H1 (cell line): ENCODE measurements at regions not wholly inside any gene's neighbourhood (a gene's known extent, or its start where the extent isn't known, plus 50 kb on each side); places are given as distances from the start of the nearest gene placed in this dataset.

Experiments
- CTCF ChIA-PET: fragments of 300-600 bp; sonication (Branson Sonifier 250); formaldehyde crosslinking; loops from one replicate; lab custom pipeline; 2021; ENCODE audit not compliant: partially characterized antibody; lab: Charles Lee
- POLR2A ChIA-PET: fragments of 300-600 bp; sonication (Branson Sonifier 250); formaldehyde crosslinking; loops from one replicate; lab custom pipeline; 2021; ENCODE audit warnings: inconsistent platforms; ENCODE audit not compliant: partially characterized antibody; lab: Charles Lee
- DNase-seq, 2 experiments: peaks; one replicate each; pipeline versions ENCODE4 v3.0.0 to v3.0.0-alpha.2; 2010 to 2022; ENCODE audit warnings: low spot score in 2 of 2, low read depth in 1 of 2, mixed read lengths in 1 of 2
- FAIRE-seq: peaks from 2 replicates; lab custom pipeline; 2011; peaks lifted over from hg19 to GRCh38; lab: Jason Lieb, UNC
- H2AFZ ChIP-seq: 2 replicates; pipeline ENCODE4 v1.8.1; 2012; ENCODE audit warnings: low read length, inconsistent platforms
- H2AK5ac ChIP-seq: 2 replicates; pipeline ENCODE4 v1.6.1; 2013; ENCODE audit warnings: low read depth, low read length
- H2BK120ac ChIP-seq: replicated peaks from 2 replicates; pipeline ENCODE3; 2013; ENCODE audit warnings: low read depth, low read length, inconsistent platforms
- H2BK12ac ChIP-seq: 2 replicates; pipeline ENCODE4 v1.6.1; 2013; ENCODE audit warnings: low read depth, low read length
- H2BK15ac ChIP-seq: 2 replicates; pipeline ENCODE4 v1.6.1; 2013; ENCODE audit warnings: low read length
- H2BK20ac ChIP-seq: 2 replicates; pipeline ENCODE4 v1.6.1; 2013; ENCODE audit warnings: low read length
- H2BK5ac ChIP-seq: 2 replicates; pipeline ENCODE4 v1.6.1; 2013; ENCODE audit warnings: low read depth, low read length
- H3K14ac ChIP-seq: 2 replicates; pipeline ENCODE4 v1.6.1; 2013; ENCODE audit warnings: inconsistent platforms; ENCODE audit not compliant: insufficient read length
- H3K18ac ChIP-seq: 2 replicates; pipeline ENCODE4 v1.6.1; 2013; ENCODE audit warnings: low read length; ENCODE audit errors: extremely low read depth
- H3K23ac ChIP-seq: 2 replicates; pipeline ENCODE4 v1.6.1; 2013; ENCODE audit warnings: inconsistent platforms; ENCODE audit not compliant: insufficient read length
- H3K23me2 ChIP-seq: 2 replicates; pipeline ENCODE4 v1.6.1; 2013; ENCODE audit warnings: low read depth, low read length
- H3K27ac ChIP-seq: 2 replicates; pipeline ENCODE4 v1.6.1; 2011; ENCODE audit warnings: low read depth, low read length, inconsistent platforms
- H3K27me3 ChIP-seq, 4 experiments: replicated peaks in 1 of 4; 1 replicate in 1 of 4; 2 replicates in 3 of 4; pipeline versions ENCODE4 v1.6.1 to v1.8.1; 2011 to 2013; ENCODE audit warnings: low read length in 3 of 4, mild to moderate bottlenecking in 3 of 4, inconsistent platforms in 2 of 4, mixed read lengths in 2 of 4, moderate library complexity in 1 of 4; ENCODE audit not compliant: control insufficient read depth in 3 of 4, insufficient read depth in 3 of 4; ENCODE audit errors: extremely low read depth in 1 of 4
- H3K36me3 ChIP-seq, 4 experiments: 2 replicates each; pipeline versions ENCODE4 v1.6.1 to v1.8.1; 2011 to 2013; ENCODE audit warnings: mild to moderate bottlenecking in 4 of 4, low read length in 3 of 4, moderate library complexity in 2 of 4, control low read depth in 1 of 4, inconsistent platforms in 1 of 4; ENCODE audit not compliant: insufficient read depth in 4 of 4, control insufficient read depth in 2 of 4
- H3K4ac ChIP-seq: replicated peaks from 2 replicates; pipeline ENCODE3; 2013; ENCODE audit warnings: low read length, low read depth, mixed read lengths, inconsistent platforms; ENCODE audit not compliant: insufficient read length
- H3K4me1 ChIP-seq, 4 experiments: replicated peaks in 1 of 4; 1 replicate in 1 of 4; 2 replicates in 3 of 4; pipeline versions ENCODE4 v1.6.1 to v1.8.1; 2011 to 2013; ENCODE audit warnings: low read length in 3 of 4, inconsistent platforms in 2 of 4, mixed read lengths in 1 of 4; ENCODE audit not compliant: insufficient read depth in 4 of 4, control insufficient read depth in 3 of 4
- H3K4me2 ChIP-seq, 2 experiments: 2 replicates each; pipeline versions ENCODE4 v1.6.1 to v1.8.1; 2011 to 2013; ENCODE audit warnings: low read depth in 2 of 2, low read length in 2 of 2, control low read depth in 1 of 2, inconsistent platforms in 1 of 2, mild to moderate bottlenecking in 1 of 2; ENCODE audit not compliant: insufficient read depth in 1 of 2
- H3K4me3 ChIP-seq, 4 experiments: fragments of 200-600, 300-600 bp in 1 of 4; sonication (generic), shearing (Covaris generic), sonication (Bioruptor Twin) in 1 of 4; 2 replicates each; pipeline versions ENCODE4 v1.5.1 to v1.8.1; 2011 to 2016; ENCODE audit warnings: low read length in 4 of 4, low read depth in 3 of 4, control low read depth in 2 of 4, inconsistent platforms in 2 of 4, mild to moderate bottlenecking in 2 of 4, mixed read lengths in 1 of 4, moderate library complexity in 1 of 4; ENCODE audit not compliant: insufficient read depth in 2 of 4; ENCODE audit errors: extremely low read depth in 1 of 4
- H3K56ac ChIP-seq: replicated peaks from 2 replicates; pipeline ENCODE3; 2013; ENCODE audit warnings: low read depth, mild to moderate bottlenecking, mixed read lengths, low read length, inconsistent platforms; ENCODE audit not compliant: insufficient read length
- H3K79me1 ChIP-seq: 2 replicates; pipeline ENCODE4 v1.6.1; 2013; ENCODE audit warnings: low read depth, low read length, control low read depth
- H3K79me2 ChIP-seq, 2 experiments: 2 replicates each; pipeline versions ENCODE4 v1.6.1 to v1.8.1; 2012 to 2013; ENCODE audit warnings: low read length in 2 of 2, mild to moderate bottlenecking in 2 of 2, inconsistent platforms in 1 of 2; ENCODE audit not compliant: insufficient read depth in 2 of 2, control insufficient read depth in 1 of 2
- H3K9ac ChIP-seq, 4 experiments: replicated peaks in 1 of 4; 1 replicate in 1 of 4; 2 replicates in 3 of 4; pipeline versions ENCODE4 v1.6.1 to v1.8.1; 2011 to 2013; ENCODE audit warnings: low read depth in 3 of 4, low read length in 3 of 4, control low read depth in 2 of 4, mild to moderate bottlenecking in 2 of 4, moderate library complexity in 2 of 4, inconsistent platforms in 1 of 4; ENCODE audit errors: extremely low read depth in 1 of 4
- H3K9me3 ChIP-seq, 2 experiments: 2 replicates each; pipeline versions ENCODE4 v1.6.1 to v1.8.1; 2012 to 2013; ENCODE audit warnings: mild to moderate bottlenecking in 2 of 2, moderate library complexity in 2 of 2, control low read depth in 1 of 2, inconsistent platforms in 1 of 2, low read depth in 1 of 2, low read length in 1 of 2, mixed read lengths in 1 of 2; ENCODE audit not compliant: insufficient read depth in 2 of 2
- H4K20me1 ChIP-seq, 2 experiments: replicated peaks in 1 of 2; 2 replicates each; pipeline versions ENCODE3 to v1.8.1; 2011 to 2013; ENCODE audit warnings: inconsistent platforms in 2 of 2, low read length in 2 of 2, mild to moderate bottlenecking in 1 of 2; ENCODE audit not compliant: insufficient read depth in 2 of 2, control insufficient read depth in 1 of 2
- H4K5ac ChIP-seq: 2 replicates; pipeline ENCODE4 v1.6.1; 2013; ENCODE audit warnings: low read length, low read depth, mixed read lengths, inconsistent platforms; ENCODE audit not compliant: insufficient read length
- H4K8ac ChIP-seq: 2 replicates; pipeline ENCODE4 v1.8.0; 2013; ENCODE audit warnings: mild to moderate bottlenecking, moderate library complexity, low read length, inconsistent platforms; ENCODE audit not compliant: insufficient read depth; ENCODE audit errors: extremely low read depth
- H4K91ac ChIP-seq: replicated peaks from 2 replicates; pipeline ENCODE3; 2013; ENCODE audit warnings: low read length, mixed read lengths, inconsistent platforms; ENCODE audit not compliant: insufficient read length
- HDAC6 ChIP-seq: IDR thresholded peaks from one replicate; pipeline ENCODE4 v1.7.1; 2012; ENCODE audit warnings: low read depth, mild to moderate bottlenecking, inconsistent platforms, low read length, moderate library complexity
- WGBS, 2 experiments: shearing (Covaris generic) in 1 of 2; methylation state at CpG; one replicate each; pipeline versions ENCODE4 v1.1.6 to v1.1.7; 2013 to 2015; ENCODE audit warnings: low lambda C conversion rate in 2 of 2, mixed read lengths in 2 of 2, inconsistent platforms in 1 of 2, low coverage in 1 of 2, missing lambda C conversion rate in 1 of 2; ENCODE audit not compliant: insufficient replicate concordance in 2 of 2, insufficient coverage in 1 of 2, insufficient read length in 1 of 2; ENCODE audit errors: extremely low coverage in 1 of 2, missing lambda C conversion rate in 1 of 2; 5-methylcytosine and 5-hydroxymethylcytosine counted together

- Histone ChIP-seq H3K56ac (no peak overlapping the region), H2BK15ac (no peak overlapping the region), H3K9me3 (no peaks in the 10 kb centered on the region), H3K4me3 (no peak overlapping the region), H3K4ac (no peak overlapping the region), H3K4me2 (no peak overlapping the region), H3K9ac (no peak overlapping the region), H3K36me3 (no peaks in the 10 kb centered on the region), H4K5ac (no peak overlapping the region), H3K23me2 (no peaks in the 10 kb centered on the region), H2BK20ac (no peak overlapping the region), H4K91ac (no peak overlapping the region), H2BK120ac (no peak overlapping the region), H3K27ac (no peak overlapping the region), H3K79me1 (no peaks in the 10 kb centered on the region), H3K4me1 (no peaks in the 10 kb centered on the region), H2AK5ac (no peak overlapping the region), H3K23ac (no peak overlapping the region), H3K79me2 (no peaks in the 10 kb centered on the region), H2AFZ (no peak overlapping the region), H3K18ac (no peak overlapping the region), H3K14ac (no peak overlapping the region), H2BK5ac (no peak overlapping the region), H3K27me3 (no peaks in the 10 kb centered on the region; a peak in 4 of 7 replicates), H2BK12ac (no peak overlapping the region), H4K8ac (no peak overlapping the region), H4K20me1 (no peaks in the 10 kb centered on the region)
- DNase-seq = no peak
- POLR2A ChIA-PET = no interaction called here
- 62% methylated on average over 2 of the region's 2 CpGs; no CpG with 5 or more reads in 1 of the 2 experiments for WGBS, 2 experiments
- CTCF ChIA-PET = interaction anchor here (0.6 to 0.9 kb wide), 3 partner anchors 10 to 133 kb away, joined by 3 read pairs; no protein-coding TSS in a partner anchor
- no peak for FAIRE-seq
- TF ChIP-seq HDAC6 = no peak
Measured at GRCh38 chr5:135169753-135170152, 135.7 kb upstream of the PITX1 start.
